NCI-H2227 treated with DMSO at 0.1 percent for 48 hours (cell line): ENCODE measurements at regions not wholly inside any gene's neighbourhood (a gene's known extent, or its start where the extent isn't known, plus 50 kb on each side); places are given as distances from the start of the nearest gene placed in this dataset.
"Not testable (repeated sequence)": the region's sequence is repeated elsewhere in the genome, so short reads cannot be mapped to it uniquely, and the experiment has no call there.

Experiments
- DNase-seq: peaks from one replicate; lab custom pipeline; 2025; lab: John Stamatoyannopoulos, UW

DNA sequence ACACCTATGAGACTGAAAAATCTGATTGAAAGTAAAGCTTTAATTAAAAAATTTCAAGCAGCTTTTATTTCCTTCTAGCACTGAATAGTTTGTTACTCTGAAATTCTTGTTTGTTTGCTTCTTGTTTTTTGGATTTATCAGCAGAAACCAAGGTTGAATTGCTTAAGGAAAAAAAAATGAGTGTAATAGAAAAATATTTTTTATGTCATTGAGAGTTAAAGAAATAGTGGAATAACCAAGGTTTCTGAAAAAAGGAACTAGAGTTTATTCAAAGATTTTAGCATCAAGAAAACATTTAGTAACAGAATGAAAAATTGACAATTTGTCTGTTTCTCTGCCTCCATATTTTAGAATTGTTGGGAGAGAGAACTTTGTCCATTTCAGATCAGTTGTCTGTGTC, 1852.2 kb downstream of the PCDH7 start:
- no peak for DNase-seq

DNA sequence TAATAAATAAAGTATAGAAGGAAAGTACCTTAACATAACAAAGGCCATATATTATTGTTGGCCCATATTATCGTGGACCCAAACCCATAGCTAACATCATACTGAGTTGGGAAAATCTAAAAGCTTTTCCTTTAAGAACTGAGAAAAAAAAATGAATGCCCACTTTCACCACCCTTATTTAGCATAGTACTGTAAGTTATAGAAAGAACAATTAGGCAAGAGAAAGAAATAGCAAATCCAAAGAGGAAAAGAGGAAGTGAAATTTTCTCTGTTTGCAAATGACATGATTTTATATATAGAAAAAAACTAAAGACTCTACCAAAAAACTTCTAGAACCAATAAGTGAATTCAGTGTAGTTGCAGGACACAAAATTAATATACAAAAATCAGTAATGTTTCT, 1854.6 kb downstream of the PCDH7 start:
- DNase-seq, result no peak

DNA sequence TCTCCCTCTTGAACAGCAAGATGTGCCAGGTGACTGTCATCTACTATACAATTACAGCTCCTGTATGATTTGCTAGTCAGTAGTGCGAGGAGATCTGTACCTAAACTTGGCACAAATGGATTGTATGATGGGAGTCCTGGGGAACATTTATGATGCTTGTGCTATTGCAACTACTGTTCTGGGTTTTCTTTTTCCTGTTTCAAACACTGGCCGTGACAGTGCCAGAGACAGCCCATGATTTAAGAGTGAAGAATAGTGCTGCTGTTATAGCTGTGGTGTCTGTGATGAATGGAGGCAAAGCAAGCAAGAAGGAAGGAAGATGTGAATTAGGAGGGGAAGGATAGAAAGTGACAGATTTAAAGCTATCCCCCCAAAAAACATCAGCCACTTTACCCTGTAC, 1868.9 kb downstream of the PCDH7 start:
- no peak for DNase-seq

DNA sequence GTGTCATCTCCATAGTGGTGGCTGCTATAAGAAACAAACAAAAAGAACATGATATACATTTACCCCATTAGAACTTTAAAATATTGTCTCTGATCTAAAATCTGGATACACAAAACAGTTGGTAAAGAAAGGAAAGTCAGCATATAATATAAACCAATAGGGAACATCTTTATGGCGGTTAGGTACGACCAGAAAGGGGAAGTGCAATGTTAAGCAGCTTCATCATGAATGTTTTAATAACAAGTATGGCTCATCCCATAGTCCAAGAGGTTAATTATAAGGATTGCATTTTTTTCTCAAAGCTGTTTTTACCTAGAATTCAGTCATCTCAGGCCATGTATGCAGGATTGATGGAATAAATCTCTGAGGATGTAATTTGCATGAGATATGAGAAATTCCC, 1869.7 kb downstream of the PCDH7 start:
- no peak for DNase-seq

DNA sequence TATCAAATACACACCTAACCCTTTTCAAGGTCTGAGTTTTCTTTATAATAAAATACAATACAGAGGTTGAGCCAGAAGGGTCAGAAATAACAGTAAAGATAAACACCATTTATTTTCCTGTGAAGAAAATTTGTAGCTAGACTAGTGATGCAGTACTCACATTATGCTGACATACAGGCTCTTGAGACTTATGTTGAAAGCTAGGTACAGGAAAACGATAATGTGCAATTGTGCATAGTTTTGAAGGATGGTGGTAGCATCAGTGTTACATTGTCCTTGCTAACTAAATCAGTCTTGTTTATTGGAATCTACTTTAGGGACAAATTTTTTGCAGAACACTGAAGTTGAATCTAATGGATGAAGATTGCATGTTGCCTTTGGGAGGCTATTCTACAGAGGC, 1877.2 kb downstream of the PCDH7 start:
- DNase-seq, result no peak

DNA sequence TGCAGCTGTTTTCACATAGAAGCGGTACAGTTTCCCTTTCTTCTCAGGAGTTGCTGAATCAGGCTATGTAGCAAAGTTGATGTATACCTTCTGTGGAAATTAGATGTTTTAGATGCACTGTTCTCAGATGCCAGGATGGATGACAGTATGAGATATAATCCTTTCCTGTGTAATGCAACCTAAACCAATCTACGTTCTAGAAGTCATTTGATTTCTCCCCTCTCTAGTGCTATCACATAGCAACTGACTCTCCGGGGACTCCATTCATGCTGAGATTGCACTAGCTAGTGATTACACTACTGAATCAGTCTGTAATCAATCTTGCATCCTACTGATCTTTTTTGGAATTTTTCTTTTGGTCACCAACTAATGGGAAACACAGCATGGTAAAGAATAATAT, 1881.7 kb downstream of the PCDH7 start:
- no peak for DNase-seq

DNA sequence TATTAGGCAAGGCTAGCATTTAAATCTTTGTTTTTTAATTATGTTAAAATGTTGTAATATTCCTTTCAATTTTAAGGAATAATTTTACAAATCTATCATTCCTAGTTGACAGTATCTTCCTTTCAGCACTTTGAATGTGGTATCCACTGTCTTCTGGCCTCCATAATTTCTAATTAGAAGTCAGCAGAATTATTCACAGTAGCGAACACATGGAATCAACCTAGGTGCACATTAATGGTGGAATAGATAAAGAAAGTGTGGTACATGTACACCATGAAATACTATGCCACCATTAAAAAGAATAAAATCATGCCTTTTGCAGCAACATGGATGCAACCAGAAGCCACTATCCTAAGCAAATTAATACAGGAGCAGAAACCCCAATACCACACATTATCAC, 1887.8 kb downstream of the PCDH7 start:
- DNase-seq, result no peak

DNA sequence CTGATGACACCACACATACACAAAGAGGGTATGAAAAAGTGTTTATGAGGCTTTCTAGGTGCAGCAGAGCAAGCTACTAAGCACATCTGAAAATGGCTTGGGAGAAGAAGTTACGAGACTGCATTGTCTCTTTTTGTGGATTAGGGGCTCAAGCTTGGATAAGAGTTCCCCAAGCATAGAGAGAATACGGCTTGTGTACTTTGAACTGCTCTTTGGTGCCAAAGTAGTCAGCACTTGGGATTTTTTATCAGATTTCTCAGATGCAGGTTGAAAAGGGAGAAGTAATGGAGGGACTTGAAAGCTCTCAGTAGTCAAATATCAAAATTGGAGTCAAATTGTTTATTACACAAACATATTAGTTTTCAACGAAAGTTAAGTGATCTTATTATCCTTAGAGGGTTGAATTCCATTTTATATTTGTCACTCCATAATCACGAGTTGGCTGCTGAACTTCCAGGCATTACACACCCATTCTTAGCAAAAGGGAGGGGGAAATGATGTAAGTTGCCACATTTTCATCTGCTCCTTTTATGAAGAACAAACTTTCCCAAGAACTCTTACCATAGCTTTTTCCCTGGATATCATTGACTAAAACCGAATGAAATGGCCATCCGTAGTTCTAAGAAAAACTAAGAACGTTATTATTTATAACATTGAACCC, 1904.9 kb downstream of the PCDH7 start:
- DNase-seq, result no peak

DNA sequence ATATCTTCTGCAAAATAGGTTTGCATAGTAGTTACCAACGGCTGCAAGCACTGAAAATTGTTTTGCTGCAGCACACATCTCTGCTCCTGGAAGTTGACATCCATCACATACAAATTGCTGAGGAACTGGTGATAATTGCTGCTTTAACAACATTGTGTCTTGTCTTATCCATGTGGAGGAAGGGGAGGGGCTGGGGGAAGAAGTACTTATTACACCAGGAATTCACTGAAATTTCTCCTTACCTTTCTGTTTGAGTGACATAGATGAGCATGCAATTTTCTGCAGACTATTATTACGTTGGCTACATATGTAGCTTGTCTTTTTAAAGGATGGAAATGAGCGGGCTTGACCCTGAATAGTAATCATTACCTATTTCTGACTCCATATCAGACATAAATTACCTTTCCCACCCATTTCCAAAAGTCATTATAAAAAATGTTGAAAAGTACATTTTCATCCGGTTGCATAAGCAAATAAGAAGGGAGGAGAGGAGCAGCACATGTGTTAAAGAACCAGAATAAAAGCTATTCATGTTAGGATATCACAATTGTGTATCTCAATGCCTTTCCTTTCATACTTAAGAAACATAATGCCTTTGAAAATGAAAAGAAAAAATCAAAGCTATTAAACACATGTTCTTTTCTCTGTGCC, 1905.6 kb downstream of the PCDH7 start:
- no peak for DNase-seq

DNA sequence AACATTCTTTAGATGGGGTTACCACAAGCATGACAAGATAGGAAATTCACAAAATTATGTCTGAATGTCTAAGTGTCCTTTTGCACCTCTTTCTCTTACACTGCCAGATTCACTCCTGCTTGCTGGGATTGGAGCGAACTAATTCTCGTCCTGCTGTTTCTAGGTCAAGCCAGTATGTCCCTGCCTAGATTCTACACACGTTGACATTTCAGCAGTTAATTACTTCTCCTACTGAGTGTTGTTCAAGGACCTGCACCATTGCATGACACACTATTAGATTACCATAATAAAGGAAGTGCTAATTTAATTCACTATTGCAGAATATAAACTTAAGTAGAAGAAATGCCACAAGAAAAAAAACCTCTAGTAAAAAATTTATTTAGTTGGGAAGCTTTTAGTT, 1911.7 kb downstream of the PCDH7 start:
- DNase-seq, result no peak

DNA sequence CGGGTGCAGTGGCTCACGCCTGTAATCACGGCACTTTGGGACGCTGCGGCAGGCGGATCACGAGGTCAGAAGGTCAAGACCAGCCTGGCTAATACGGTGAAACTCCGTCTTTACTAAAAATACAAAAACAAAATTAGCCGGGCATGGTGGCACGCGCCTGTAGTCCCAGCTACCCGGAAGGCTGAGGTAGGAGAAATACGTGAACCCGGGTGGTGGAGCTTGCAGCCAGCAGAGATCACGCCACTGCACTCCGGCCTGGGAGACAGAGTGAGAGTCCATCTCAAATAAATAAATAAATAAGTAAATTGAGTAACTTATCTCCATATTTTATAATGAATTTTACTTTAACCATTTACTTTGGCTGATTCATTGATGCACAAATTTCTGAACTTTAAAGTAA, 1913.3 kb downstream of the PCDH7 start:
- DNase-seq, result no peak

DNA sequence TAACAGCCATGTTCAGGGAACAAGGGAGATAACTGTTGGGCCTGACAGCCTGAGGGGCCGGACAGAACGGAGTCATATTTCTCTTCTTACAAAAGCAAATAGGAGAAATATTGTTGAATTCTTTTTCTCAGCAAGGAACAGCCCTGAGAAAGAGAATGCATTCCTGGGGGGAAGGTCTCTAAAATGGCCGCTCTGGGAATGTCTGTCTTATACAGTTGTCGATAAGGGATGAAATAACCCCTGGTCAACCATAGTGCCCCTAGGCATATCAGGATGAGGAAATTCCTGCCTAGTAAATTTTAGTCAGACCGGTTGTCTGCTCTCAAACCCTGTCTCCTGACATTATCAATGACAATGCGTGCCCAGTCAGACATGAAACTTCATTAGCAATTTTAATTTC, 1925.5 kb downstream of the PCDH7 start:
- no peak for DNase-seq

DNA sequence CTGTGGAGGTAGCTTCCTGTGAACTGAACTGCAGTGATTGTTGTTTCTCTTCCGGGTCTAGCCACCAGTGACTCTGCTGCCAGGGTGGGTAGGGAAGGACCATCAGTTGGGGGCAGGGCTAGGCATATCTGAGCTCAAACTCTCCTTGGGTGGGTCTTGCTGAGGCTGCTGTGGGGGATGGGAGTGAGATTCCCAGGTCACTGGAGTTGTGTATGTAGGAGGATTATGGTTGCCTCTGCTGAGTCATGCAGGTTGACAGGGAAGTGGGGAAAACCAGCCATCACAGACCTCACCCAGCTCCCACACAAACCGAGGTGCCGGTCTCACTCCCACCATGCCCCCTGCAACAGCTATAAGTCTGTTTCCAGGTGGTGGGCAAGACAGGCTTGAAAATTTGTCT, 1937.8 kb downstream of the PCDH7 start:
- no peak for DNase-seq

DNA sequence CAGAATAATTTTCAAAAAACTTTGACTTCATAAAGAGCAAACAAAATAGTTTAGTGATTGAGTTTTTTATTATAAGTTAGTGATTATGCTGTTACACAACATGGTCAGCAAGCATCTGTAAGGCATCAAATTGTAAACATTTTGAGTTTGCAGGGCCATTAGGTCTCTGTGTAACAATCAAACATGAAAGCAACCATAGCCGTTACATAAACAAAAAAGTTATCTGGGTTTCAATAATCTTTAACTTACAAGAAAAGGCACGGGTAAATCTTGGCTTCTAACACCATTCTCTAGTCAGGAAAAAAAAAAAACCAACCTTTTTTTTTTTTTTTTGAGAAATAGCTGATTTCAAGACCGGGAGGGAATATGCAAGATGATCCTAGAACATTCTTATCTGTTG, 1941.1 kb downstream of the PCDH7 start:
- no peak for DNase-seq

DNA sequence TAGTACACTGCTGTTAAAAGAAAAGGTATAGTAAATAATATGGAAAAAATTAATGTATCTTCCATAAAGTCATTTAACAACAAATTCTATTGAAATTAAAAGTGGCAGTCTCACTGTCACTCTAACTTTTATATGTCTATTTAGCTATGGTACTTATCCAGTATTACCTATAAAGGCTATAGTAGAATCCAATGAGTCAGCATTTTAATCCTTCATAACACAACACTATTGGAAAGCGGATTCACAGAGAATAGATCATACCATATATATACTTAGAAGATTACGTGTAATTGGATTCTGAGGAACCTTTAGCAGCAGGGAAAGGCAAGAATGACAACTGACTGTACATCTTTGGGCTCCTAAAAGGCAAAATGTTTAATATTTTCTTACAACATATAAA, 1942.6 kb downstream of the PCDH7 start:
- no peak for DNase-seq

DNA sequence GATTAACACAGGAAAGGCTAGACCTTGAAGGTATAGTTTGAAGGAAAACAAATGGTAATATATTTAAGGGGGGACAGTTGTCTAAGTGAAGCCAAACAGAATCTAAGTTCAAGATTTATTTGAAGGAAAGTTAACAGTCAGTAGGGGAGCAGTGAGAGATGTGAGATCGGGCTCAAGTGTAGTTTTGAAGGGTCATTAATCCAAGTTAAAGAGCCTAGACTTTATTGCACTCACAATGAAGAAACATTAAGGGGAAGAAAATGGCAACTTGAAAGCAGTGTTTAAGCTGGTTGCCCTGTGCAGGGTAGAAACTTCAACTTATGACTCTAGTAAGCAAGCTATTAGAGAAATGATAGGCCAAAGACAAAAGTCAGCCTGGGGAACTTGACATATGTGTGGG, 1952.2 kb downstream of the PCDH7 start:
- no peak for DNase-seq

DNA sequence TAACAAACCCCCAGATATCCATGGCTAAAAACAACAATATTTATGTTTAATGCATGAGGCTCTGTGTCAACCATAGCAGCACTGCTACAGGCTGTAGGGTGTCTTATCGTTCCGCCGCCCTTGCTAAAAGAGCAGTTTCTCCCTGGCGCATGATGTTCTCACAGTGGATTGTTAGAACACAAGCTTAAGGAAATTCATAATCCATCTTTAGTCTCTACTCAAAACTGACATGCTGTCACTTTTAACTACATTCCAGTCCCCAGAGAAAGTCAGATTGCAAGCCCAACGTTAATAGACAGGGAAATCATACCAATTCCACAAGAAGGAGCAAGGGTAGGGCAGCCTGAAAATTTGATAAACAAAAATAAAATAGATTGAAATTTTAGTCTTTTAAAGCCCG, 1960.8 kb downstream of the PCDH7 start:
- no peak for DNase-seq

DNA sequence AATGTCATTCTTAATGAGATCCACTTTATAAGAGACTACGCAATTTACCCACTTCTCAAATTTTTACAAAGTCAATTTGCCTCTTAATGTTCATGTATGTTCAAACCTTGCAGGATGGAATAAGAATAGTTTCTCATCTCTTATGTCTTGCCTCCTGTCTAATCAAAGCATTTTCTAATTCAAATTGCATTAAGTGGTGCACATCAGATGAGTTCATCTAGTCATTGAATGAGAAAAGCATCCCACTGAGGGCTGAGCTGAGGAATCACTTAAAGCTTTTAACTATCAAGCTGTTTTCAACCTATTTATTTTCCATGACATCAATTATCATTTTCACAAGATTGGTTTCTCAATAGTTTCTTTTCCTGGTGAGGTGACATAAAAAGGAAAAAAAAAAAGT, 1964.0 kb downstream of the PCDH7 start:
- DNase-seq, result no peak

DNA sequence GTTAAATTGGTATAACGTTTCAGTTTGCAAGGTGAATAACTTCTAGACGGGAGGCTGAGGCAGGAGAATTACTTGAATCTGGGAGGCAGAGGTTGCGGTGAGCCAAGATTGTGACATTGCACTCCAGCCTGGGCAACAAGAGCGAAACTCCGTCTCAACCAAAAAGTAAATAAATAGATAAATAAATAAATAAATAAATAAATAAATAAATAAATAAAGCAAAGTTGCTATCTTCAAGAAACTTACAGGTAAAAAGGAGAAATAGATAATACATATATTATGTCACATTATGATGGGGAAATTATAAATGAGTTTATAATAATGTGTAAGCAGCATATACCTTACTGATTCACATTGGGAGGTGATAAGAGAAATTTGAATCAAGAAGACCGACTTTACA, 1966.0 kb downstream of the PCDH7 start:
- DNase-seq, result no peak

DNA sequence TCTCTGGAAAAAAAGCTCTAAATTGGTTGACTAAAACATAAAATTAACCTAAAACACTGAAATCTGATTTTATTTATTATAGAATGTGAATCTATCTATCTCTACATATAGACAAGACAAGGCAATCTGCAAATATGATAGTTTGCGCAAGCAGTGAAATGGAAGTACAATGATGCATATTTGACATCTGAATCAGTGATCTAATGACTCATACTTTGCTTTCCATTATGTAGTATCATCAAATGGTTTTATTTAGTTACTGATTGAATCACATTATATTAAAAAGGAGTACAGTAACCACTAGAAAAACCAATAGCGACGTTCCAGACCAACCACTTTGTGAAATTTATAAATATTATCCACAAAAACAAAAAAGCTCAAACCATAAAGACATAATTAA, 1969.3 kb downstream of the PCDH7 start:
- no peak for DNase-seq

DNA sequence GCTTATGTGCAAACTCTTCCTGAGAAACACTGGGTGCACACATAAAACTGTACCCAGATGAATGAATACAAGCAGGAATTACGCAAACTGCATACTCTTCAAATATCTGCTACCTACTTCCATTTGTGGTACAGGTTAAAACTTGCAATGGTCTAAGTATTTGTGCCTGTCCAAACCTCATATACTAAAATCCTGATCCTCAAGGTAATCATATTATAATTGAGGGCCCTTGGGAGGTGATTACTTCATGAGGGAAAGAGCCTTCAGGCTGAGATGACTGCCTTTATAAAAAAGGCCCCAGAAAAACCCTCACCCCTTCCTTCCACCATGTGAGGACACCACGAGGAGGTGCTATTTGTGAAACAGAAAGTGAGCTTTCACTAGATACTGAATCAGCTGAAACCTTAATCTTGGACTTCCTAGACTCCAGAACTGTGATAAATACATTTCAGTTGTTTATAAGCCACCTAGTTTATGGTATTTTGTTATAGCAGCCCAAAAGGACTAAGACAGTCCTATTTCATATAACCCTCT, 1977.2 kb downstream of the PCDH7 start:
- no peak for DNase-seq

DNA sequence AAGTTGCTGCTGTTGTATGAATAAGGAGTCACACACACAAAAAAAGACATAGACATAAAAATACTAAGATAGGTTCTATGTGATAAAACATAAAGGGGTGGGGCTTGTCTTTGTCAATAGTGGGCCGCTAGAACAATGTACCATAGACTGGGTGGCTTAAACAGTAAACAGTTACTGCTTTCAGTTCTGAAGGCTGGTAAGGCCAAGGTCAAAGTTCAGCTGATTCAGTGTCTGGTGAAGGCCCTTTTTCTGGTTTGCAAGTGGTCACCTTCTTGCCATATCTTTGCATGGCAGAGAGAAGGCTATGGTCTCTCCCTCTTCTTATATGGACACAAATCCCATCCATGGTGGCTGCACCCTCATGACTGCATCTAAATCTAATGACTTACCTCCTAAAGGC, 1980.7 kb downstream of the PCDH7 start:
- DNase-seq, result no peak

DNA sequence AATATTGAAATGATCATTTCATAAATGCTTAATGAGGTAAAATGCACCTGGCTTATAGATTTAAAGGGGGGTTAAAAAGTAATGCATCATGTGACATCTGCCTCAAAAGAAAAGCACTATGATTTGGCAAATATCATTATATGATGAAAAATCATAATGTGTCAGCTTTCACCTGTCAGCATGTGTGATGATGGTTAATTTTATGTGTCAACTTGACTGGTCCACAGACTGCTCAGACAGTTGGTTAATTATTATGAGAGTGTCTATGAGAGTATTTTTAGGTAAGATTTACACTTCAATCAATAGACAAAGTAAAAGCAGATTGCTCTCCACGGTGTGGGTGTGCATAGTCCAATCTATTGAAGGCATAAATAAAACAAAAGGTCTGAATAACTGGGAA, 1986.7 kb downstream of the PCDH7 start:
- DNase-seq, result no peak

DNA sequence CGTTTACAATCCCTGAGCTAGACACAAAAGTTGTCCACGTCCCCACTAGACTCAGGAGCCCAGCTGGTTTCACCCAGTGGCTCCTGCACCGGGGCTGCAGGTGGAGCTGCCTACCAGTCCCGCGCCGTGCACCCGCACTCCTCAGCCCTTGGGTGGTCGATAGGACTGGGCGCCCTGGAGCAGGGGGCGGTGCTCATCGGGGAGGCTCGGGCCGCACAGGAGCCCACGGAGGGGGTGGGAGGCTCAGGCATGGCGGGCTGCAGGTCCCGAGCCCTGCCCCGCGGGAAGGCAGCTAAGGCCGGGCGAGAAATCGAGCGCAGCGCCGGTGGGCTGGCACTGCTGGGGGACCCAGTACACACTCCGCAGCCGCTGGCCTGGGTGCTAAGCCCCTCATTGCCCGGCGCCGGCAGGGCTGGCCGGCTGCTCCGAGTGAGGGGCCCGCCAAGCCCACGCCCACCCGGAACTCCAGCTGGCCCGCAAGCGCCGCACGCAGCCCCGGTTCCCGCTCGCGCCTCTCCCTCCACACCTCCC, 1996.0 kb downstream of the PCDH7 start:
- not testable (repeated sequence) for DNase-seq
